Neural cell (in vitro differentiated cells): ENCODE measurements at regions not wholly inside any gene's neighbourhood (a gene's known extent, or its start where the extent isn't known, plus 50 kb on each side); places are given as distances from the start of the nearest gene placed in this dataset.

ENCODE experiments used
- EZH2 ChIP-seq: fragments of 200-600, 300-800 bp; shearing (Covaris generic), sonication (generic); IDR thresholded peaks from 2 replicates; pipeline ENCODE4 v1.6.1; 2014; ENCODE audit warnings: antibody characterized with exemption, low read length, borderline replicate concordance, mild to moderate bottlenecking; ENCODE audit not compliant: insufficient read depth, poor library complexity, severe bottlenecking
- TF ChIP-seq, protein P1 (sequence below): fragments of 450-650 bp; IDR thresholded peaks from 2 replicates; pipeline ENCODE4 v1.5.1; 2014; ENCODE audit warnings: antibody characterized with exemption, mild to moderate bottlenecking, moderate library complexity; ENCODE audit not compliant: poor library complexity, severe bottlenecking
- TF ChIP-seq, protein P2 (sequence below): IDR thresholded peaks from 2 replicates; pipeline ENCODE4 v1.6.1; 2012; ENCODE audit warnings: borderline replicate concordance

DNA sequence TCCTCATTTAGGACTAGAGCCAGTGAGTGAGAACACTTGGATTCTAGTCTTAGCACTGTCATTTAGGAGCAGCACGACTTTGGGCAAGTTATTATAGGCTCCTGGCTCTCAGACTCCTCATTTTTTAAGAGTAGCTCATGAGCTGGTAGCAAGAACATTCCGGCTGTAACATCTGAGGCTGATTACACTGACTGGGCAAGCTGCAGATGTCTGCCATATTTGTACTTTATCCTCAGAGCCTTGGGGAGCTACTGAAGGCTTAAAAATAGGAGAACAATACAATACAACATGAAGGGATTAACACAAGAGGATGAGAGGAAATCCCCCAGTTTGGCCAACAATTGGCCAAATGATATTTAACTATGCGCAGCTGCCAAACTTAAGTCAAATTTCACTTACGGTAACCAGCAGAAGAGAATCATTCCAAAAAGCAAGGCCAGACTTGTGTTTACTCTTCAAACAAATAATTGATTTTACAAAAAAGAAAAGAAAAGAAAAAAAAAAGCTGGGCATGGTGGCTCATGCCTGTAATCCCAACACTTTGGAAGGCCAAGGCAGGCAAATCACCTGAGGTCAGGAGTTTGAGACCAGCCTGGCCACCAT lies 113.1 kb upstream of the ARHGAP42 start:
- TF ChIP-seq, protein P1, sequence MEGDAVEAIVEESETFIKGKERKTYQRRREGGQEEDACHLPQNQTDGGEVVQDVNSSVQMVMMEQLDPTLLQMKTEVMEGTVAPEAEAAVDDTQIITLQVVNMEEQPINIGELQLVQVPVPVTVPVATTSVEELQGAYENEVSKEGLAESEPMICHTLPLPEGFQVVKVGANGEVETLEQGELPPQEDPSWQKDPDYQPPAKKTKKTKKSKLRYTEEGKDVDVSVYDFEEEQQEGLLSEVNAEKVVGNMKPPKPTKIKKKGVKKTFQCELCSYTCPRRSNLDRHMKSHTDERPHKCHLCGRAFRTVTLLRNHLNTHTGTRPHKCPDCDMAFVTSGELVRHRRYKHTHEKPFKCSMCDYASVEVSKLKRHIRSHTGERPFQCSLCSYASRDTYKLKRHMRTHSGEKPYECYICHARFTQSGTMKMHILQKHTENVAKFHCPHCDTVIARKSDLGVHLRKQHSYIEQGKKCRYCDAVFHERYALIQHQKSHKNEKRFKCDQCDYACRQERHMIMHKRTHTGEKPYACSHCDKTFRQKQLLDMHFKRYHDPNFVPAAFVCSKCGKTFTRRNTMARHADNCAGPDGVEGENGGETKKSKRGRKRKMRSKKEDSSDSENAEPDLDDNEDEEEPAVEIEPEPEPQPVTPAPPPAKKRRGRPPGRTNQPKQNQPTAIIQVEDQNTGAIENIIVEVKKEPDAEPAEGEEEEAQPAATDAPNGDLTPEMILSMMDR = no peak
- no peak for TF ChIP-seq EZH2
- TF ChIP-seq, protein P2, sequence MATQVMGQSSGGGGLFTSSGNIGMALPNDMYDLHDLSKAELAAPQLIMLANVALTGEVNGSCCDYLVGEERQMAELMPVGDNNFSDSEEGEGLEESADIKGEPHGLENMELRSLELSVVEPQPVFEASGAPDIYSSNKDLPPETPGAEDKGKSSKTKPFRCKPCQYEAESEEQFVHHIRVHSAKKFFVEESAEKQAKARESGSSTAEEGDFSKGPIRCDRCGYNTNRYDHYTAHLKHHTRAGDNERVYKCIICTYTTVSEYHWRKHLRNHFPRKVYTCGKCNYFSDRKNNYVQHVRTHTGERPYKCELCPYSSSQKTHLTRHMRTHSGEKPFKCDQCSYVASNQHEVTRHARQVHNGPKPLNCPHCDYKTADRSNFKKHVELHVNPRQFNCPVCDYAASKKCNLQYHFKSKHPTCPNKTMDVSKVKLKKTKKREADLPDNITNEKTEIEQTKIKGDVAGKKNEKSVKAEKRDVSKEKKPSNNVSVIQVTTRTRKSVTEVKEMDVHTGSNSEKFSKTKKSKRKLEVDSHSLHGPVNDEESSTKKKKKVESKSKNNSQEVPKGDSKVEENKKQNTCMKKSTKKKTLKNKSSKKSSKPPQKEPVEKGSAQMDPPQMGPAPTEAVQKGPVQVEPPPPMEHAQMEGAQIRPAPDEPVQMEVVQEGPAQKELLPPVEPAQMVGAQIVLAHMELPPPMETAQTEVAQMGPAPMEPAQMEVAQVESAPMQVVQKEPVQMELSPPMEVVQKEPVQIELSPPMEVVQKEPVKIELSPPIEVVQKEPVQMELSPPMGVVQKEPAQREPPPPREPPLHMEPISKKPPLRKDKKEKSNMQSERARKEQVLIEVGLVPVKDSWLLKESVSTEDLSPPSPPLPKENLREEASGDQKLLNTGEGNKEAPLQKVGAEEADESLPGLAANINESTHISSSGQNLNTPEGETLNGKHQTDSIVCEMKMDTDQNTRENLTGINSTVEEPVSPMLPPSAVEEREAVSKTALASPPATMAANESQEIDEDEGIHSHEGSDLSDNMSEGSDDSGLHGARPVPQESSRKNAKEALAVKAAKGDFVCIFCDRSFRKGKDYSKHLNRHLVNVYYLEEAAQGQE = no peak
